ENCODE measurements at regions not wholly inside any gene's neighbourhood (a gene's known extent, or its start where the extent isn't known, plus 50 kb on each side); places are given as distances from the start of the nearest gene placed in this dataset.

- Histone ChIP-seq H3K27ac (replicated peaks; ENCODE audit: low read length) (no peak overlapping the region), H3K4me1 (ENCODE audit: control insufficient read depth in 2 of 2, insufficient read depth in 1 of 2, low read depth in 1 of 2, low read length in 2 of 2) (no peaks in the 10 kb centered on the region), H2BK12ac (ENCODE audit: low read length) (no peak overlapping the region), H3K9ac (ENCODE audit: low read depth, low read length, poor library complexity) (no peak overlapping the region), H2BK120ac (ENCODE audit: low read depth, low read length) (no peak overlapping the region), H2BK15ac (ENCODE audit: low read length) (no peak overlapping the region), H2AFZ (ENCODE audit: low read length) (no peak overlapping the region), H2BK5ac (ENCODE audit: low read length) (no peak overlapping the region), H3K4me2 (ENCODE audit: insufficient read depth, low read length, poor library complexity, severe bottlenecking) (no peak overlapping the region), H3K9me3 (replicated peaks in 1 of 2; ENCODE audit: control insufficient read depth in 2 of 2, insufficient read depth in 1 of 2, low read depth in 1 of 2, low read length in 2 of 2) (no peaks in the 10 kb centered on the region), H3K14ac (ENCODE audit: low read length) (no peak overlapping the region), H3K27me3 (ENCODE audit: control insufficient read depth in 3 of 3, insufficient read depth in 3 of 3, low read depth in 1 of 3, low read length in 3 of 3) (no peaks in the 10 kb centered on the region), H4K8ac (ENCODE audit: low read depth, low read length) (no peak overlapping the region), H3K79me1 (ENCODE audit: low read depth, low read length) (no peaks in the 10 kb centered on the region), H3K4ac (ENCODE audit: low read length) (no peak overlapping the region), H3K4me3 (ENCODE audit: low read length in 2 of 2) (no peak overlapping the region), H2AK5ac (ENCODE audit: low read depth, low read length) (no peak overlapping the region), H4K91ac (ENCODE audit: low read depth, low read length, poor library complexity) (no peak overlapping the region), H3K36me3 (replicated peaks in 1 of 2; ENCODE audit: control insufficient read depth in 2 of 2, insufficient read depth in 2 of 2, low read length in 2 of 2) (no peaks in the 10 kb centered on the region), H3K18ac (ENCODE audit: low read length) (no peak overlapping the region), H3K23ac (ENCODE audit: low read depth, low read length, poor library complexity) (no peak overlapping the region)
- DNase-seq (ENCODE audit: low spot score), result no peak
- no CpG with 5 or more reads among the region's 4 CpGs for WGBS, 2 donors (ENCODE audit: extremely low coverage in 2 of 2, insufficient read length in 2 of 2, insufficient replicate concordance in 1 of 2)
Measured at GRCh38 chr13:105105471-105105870, 1430.0 kb downstream of the EFNB2 start.

GRCh38 chr13:105097521-105097920, 1437.9 kb downstream of the EFNB2 start:
- Histone ChIP-seq H3K23ac (ENCODE audit: low read depth, low read length, poor library complexity) (no peak overlapping the region), H2AK5ac (ENCODE audit: low read depth, low read length) (no peak overlapping the region), H2BK120ac (ENCODE audit: low read depth, low read length) (no peak overlapping the region), H3K4me3 (ENCODE audit: low read length in 2 of 2) (no peak overlapping the region), H3K14ac (ENCODE audit: low read length) (no peak overlapping the region), H2BK15ac (ENCODE audit: low read length) (no peak overlapping the region), H3K27me3 (ENCODE audit: control insufficient read depth in 3 of 3, insufficient read depth in 3 of 3, low read depth in 1 of 3, low read length in 3 of 3) (no peaks in the 10 kb centered on the region), H3K4me2 (ENCODE audit: insufficient read depth, low read length, poor library complexity, severe bottlenecking) (no peak overlapping the region), H2AFZ (ENCODE audit: low read length) (peak overlapping the region; percentile 56), H2BK12ac (ENCODE audit: low read length) (no peak overlapping the region), H4K8ac (ENCODE audit: low read depth, low read length) (no peak overlapping the region), H3K9me3 (replicated peaks in 1 of 2; ENCODE audit: control insufficient read depth in 2 of 2, insufficient read depth in 1 of 2, low read depth in 1 of 2, low read length in 2 of 2) (no peaks in the 10 kb centered on the region), H2BK5ac (ENCODE audit: low read length) (no peak overlapping the region), H3K27ac (replicated peaks; ENCODE audit: low read length) (no peak overlapping the region), H3K4ac (ENCODE audit: low read length) (no peak overlapping the region), H4K91ac (ENCODE audit: low read depth, low read length, poor library complexity) (no peak overlapping the region), H3K36me3 (replicated peaks in 1 of 2; ENCODE audit: control insufficient read depth in 2 of 2, insufficient read depth in 2 of 2, low read length in 2 of 2) (no peaks in the 10 kb centered on the region), H3K9ac (ENCODE audit: low read depth, low read length, poor library complexity) (no peak overlapping the region), H3K18ac (ENCODE audit: low read length) (no peak overlapping the region), H3K4me1 (ENCODE audit: control insufficient read depth in 2 of 2, insufficient read depth in 1 of 2, low read depth in 1 of 2, low read length in 2 of 2) (no peaks in the 10 kb centered on the region), H3K79me1 (ENCODE audit: low read depth, low read length) (no peaks in the 10 kb centered on the region)
- DNase-seq (ENCODE audit: low spot score), result no peak

GRCh38 chr13:105089858-105090643, 1445.4 kb downstream of the EFNB2 start:
- H2AFZ ChIP-seq (ENCODE audit: low read length), result no peak overlapping the region
- no peak overlapping the region for H4K8ac ChIP-seq (ENCODE audit: low read depth, low read length)
- WGBS, 2 donors (ENCODE audit: extremely low coverage in 2 of 2, insufficient read length in 2 of 2, insufficient replicate concordance in 1 of 2), result no CpG with 5 or more reads among the region's 4 CpGs
- H3K18ac ChIP-seq (ENCODE audit: low read length), result no peak overlapping the region
- H3K14ac ChIP-seq (ENCODE audit: low read length), result no peak overlapping the region
- no peaks in the 10 kb centered on the region for H3K27me3 ChIP-seq (ENCODE audit: control insufficient read depth in 3 of 3, insufficient read depth in 3 of 3, low read depth in 1 of 3, low read length in 3 of 3)
- H3K36me3 ChIP-seq (replicated peaks in 1 of 2; ENCODE audit: control insufficient read depth in 2 of 2, insufficient read depth in 2 of 2, low read length in 2 of 2), result no peaks in the 10 kb centered on the region
- no peak overlapping the region for H2AK5ac ChIP-seq (ENCODE audit: low read depth, low read length)
- H2BK5ac ChIP-seq (ENCODE audit: low read length), result no peak overlapping the region
- H2BK15ac ChIP-seq (ENCODE audit: low read length), result no peak overlapping the region
- no peak overlapping the region for H4K91ac ChIP-seq (ENCODE audit: low read depth, low read length, poor library complexity)
- H3K4me1 ChIP-seq (ENCODE audit: control insufficient read depth in 2 of 2, insufficient read depth in 1 of 2, low read depth in 1 of 2, low read length in 2 of 2), result peaks cover 3 to 7% of the 10 kb centered on the region in 2 donors
- H3K79me1 ChIP-seq (ENCODE audit: low read depth, low read length), result no peaks in the 10 kb centered on the region
- no peak for DNase-seq (ENCODE audit: low spot score)
- no peak overlapping the region for H3K27ac ChIP-seq (replicated peaks; ENCODE audit: low read length)
- no peak overlapping the region for H2BK12ac ChIP-seq (ENCODE audit: low read length)
- no peak overlapping the region for H3K23ac ChIP-seq (ENCODE audit: low read depth, low read length, poor library complexity)
- H3K4me3 ChIP-seq (ENCODE audit: low read length in 2 of 2), result no peak overlapping the region
- H2BK120ac ChIP-seq (ENCODE audit: low read depth, low read length), result no peak overlapping the region
- no peaks in the 10 kb centered on the region for H3K9me3 ChIP-seq (replicated peaks in 1 of 2; ENCODE audit: control insufficient read depth in 2 of 2, insufficient read depth in 1 of 2, low read depth in 1 of 2, low read length in 2 of 2)
- no peak overlapping the region for H3K4ac ChIP-seq (ENCODE audit: low read length)
- no peak overlapping the region for H3K4me2 ChIP-seq (ENCODE audit: insufficient read depth, low read length, poor library complexity, severe bottlenecking)
- no peak overlapping the region for H3K9ac ChIP-seq (ENCODE audit: low read depth, low read length, poor library complexity)

GRCh38 chr13:105087945-105088344, 1447.5 kb downstream of the EFNB2 start:
- Histone ChIP-seq H2BK120ac (ENCODE audit: low read depth, low read length) (no peak overlapping the region), H3K36me3 (replicated peaks in 1 of 2; ENCODE audit: control insufficient read depth in 2 of 2, insufficient read depth in 2 of 2, low read length in 2 of 2) (no peaks in the 10 kb centered on the region), H3K23ac (ENCODE audit: low read depth, low read length, poor library complexity) (no peak overlapping the region), H3K79me1 (ENCODE audit: low read depth, low read length) (no peaks in the 10 kb centered on the region), H3K9me3 (replicated peaks in 1 of 2; ENCODE audit: control insufficient read depth in 2 of 2, insufficient read depth in 1 of 2, low read depth in 1 of 2, low read length in 2 of 2) (no peaks in the 10 kb centered on the region), H2BK5ac (ENCODE audit: low read length) (no peak overlapping the region), H2BK15ac (ENCODE audit: low read length) (no peak overlapping the region), H3K4me3 (ENCODE audit: low read length in 2 of 2) (no peak overlapping the region), H3K18ac (ENCODE audit: low read length) (no peak overlapping the region), H2AFZ (ENCODE audit: low read length) (peak overlapping the region; percentile 16), H4K91ac (ENCODE audit: low read depth, low read length, poor library complexity) (no peak overlapping the region), H3K27me3 (ENCODE audit: control insufficient read depth in 3 of 3, insufficient read depth in 3 of 3, low read depth in 1 of 3, low read length in 3 of 3) (no peaks in the 10 kb centered on the region), H2AK5ac (ENCODE audit: low read depth, low read length) (no peak overlapping the region), H2BK12ac (ENCODE audit: low read length) (no peak overlapping the region), H3K9ac (ENCODE audit: low read depth, low read length, poor library complexity) (no peak overlapping the region), H3K4me1 (ENCODE audit: control insufficient read depth in 2 of 2, insufficient read depth in 1 of 2, low read depth in 1 of 2, low read length in 2 of 2) (peaks cover 3 to 7% of the 10 kb centered on the region in 2 donors), H3K4ac (ENCODE audit: low read length) (no peak overlapping the region), H3K14ac (ENCODE audit: low read length) (no peak overlapping the region), H3K27ac (replicated peaks; ENCODE audit: low read length) (no peak overlapping the region), H3K4me2 (ENCODE audit: insufficient read depth, low read length, poor library complexity, severe bottlenecking) (no peak overlapping the region), H4K8ac (ENCODE audit: low read depth, low read length) (no peak overlapping the region)
- no peak for DNase-seq (ENCODE audit: low spot score)
- WGBS, 2 donors (ENCODE audit: extremely low coverage in 2 of 2, insufficient read length in 2 of 2, insufficient replicate concordance in 1 of 2), result no CpG with 5 or more reads among the region's 4 CpGs

Data from neuronal stem cell (in vitro differentiated cells).